Astrocyte of the hippocampus (primary cell): ENCODE measurements at regions not wholly inside any gene's neighbourhood (a gene's known extent, or its start where the extent isn't known, plus 50 kb on each side); places are given as distances from the start of the nearest gene placed in this dataset.
"Not testable (repeated sequence)": the region's sequence is repeated elsewhere in the genome, so short reads cannot be mapped to it uniquely, and the experiment has no call there.

ENCODE experiments used
- DNase-seq: peaks from one replicate; pipeline ENCODE4 v3.0.0; 2011; ENCODE audit warnings: low read depth, low spot score

GRCh38 chr16:80915079-80915450, 91.6 kb downstream of the CMC2 start:
- no peak for DNase-seq

DNA sequence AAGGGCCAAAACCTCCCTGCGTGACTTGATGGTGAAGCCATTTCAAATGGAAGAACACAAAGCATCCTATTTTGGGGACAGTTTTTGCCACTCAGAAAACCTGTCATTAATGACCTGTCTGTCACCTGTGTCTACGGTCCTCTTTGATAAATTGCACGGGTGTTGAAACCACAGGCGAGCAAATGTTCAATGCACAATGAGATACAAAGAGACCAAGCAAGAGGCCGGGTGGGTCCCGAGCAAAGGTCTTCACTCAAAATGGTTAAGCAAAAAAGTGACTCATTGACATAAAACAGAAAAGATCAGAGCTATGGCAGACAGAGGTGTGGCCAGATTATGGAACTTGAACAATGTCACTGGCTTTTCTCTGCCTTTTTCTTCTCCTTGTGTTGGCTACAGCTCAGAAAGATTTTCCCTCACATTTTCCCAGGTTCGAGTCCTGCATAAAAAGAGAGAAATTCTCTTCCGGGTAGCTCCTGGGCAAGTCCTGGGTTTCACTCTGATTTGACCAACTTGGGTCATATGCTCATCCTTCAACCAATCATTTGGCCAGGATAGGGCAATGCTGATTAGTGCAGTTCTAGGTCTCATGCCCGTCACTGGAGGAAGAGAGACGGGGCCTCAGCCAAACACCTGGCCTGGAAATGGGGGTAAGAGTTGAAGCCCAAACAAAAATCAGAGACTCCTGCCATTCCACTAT, 92.2 kb downstream of the CMC2 start:
- no peak for DNase-seq

DNA sequence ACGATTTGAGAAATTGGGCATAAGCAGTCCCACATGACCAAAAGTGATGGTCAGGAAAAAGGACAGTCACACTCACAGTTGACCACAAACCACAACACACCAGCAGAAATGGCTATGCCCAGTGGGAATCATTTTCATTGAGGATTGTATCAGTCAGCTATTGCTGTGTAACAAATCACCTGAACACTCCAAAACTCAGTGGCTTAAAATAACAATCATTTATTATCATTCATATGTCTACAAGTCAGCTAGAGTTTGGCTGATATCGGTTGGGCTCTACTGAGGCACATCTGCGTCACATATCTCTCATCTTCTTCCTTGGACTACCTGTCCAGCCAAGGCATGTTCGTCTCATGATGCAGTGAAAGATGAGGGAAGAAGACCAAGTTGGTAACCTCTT, 93.3 kb downstream of the CMC2 start:
- DNase-seq: no peak

DNA sequence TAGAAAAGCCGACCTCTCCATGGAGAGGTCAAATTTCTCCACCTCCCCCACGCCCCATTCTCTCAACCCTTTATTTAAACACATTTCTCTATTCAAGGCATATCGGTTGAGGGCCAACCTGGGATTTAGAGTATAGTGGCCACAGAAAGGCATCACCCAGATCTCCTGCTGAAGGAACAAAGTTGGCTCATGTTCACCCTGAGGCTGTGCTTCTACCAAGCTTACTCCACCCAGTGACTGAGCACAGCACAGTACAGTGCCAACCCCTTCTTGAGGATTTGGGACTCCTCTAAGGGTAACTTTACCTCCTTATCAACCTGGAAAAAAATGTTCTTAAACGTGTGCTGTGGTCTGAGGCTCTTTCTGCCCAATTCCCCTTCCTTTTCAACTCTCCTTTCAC, 94.0 kb downstream of the CMC2 start:
- DNase-seq: no peak

- DNase-seq: no peak
Observed at GRCh38 chr16:80910434-80910833, 96.3 kb downstream of the CMC2 start.

GRCh38 chr16:80909720-80910119, 97.0 kb downstream of the CMC2 start:
- DNase-seq: no peak

- DNase-seq: not testable (repeated sequence)
Observed at GRCh38 chr16:80906169-80906568, 100.5 kb downstream of the CMC2 start.

GRCh38 chr16:80903616-80904015, 99.2 kb upstream of the CDYL2 start:
- no peak for DNase-seq

- no peak for DNase-seq
Observed at GRCh38 chr16:80902306-80903110, 98.1 kb upstream of the CDYL2 start.

GRCh38 chr16:80900593-80900954, 96.2 kb upstream of the CDYL2 start:
- no peak for DNase-seq

GRCh38 chr16:80899809-80900592, 95.6 kb upstream of the CDYL2 start:
- peak; percentile 94 for DNase-seq

GRCh38 chr16:80896776-80897175, 92.4 kb upstream of the CDYL2 start:
- DNase-seq: no peak

DNA sequence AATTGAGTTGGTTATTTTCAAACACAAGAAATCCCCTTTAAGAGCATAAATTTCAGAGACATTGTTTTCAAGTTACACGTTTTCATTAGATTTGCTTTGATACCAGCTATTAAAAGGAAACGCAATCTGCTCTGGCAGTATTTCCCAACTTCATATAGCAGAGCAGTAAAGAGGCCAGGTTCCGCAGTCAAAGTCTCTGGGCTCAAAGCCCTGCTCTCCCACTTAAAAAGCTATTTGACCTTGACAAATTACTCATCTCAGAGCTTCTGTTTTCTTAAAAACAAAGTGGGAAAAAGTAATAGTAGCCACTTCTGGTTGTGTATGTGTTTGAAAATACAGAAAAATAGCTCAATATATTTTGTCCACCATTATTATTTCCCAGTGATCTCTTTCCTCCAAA, 89.7 kb upstream of the CDYL2 start:
- DNase-seq: no peak

- no peak for DNase-seq
Observed at GRCh38 chr16:80893686-80894085, 89.3 kb upstream of the CDYL2 start.

DNA sequence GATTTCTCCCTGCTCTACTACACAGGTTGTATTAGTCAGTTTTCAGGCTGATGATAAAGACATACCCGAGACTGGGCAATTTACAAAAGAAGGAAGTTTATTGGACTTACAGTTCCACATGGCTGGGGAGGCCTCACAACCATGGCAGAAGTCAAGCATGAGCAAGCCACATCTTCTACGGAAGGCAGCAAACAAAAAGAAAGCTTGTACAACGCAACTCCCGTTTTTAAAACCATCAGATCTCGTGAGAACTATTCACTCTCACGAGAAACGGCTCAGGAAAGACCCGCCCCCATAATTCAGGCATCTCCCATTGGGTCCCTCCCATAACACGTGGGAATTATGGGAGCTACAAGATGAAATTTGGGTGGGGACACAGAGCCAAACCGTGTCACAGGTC, 88.0 kb upstream of the CDYL2 start:
- DNase-seq: not testable (repeated sequence)

DNA sequence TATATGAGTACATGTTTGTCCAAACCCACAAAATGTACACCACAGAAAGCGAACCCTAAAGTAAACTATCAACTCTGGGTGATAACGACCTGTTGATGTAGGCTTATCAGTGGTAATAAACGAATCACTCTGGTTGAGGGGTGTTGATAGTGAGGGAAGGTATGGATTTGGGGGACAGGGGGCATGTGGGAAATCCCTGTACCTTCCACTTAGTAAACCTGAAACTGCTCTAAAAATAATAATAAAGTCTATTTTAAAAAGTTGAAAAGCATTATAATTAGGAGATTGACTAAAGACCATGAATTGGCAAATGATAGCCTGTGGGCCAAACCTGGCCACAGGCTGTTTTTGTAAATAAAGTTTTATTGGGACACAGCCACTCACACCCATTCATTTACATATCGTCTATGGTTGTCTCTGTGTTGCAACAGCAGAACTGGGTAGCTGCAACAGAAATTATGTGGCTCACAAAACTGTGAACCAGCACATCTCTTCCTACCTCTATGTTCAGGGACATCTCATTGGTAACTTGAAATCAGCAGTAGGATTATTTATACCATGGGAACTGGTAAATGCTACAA, 85.5 kb upstream of the CDYL2 start:
- DNase-seq: no peak

GRCh38 chr16:80887062-80887461, 82.7 kb upstream of the CDYL2 start:
- DNase-seq: no peak

DNA sequence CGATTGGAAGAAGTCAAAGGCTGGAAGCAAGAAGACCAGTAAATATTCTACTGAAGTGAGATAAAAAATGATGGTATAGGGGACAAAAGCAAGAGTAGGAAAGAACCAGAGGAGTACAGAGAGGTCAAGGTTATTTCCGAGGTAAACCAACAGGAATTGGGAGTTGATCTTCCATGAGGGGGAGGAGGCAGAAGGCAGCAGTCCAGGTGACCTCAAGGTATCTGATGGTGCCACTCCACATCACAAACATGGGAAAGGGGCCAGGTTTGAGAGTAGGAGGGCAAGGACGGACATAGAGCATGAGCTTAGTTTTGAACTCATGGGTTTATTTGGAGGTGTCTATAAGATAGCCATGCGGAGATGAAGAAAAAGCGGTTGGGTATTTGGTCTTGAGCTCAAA, 79.4 kb upstream of the CDYL2 start:
- DNase-seq: no peak

DNA sequence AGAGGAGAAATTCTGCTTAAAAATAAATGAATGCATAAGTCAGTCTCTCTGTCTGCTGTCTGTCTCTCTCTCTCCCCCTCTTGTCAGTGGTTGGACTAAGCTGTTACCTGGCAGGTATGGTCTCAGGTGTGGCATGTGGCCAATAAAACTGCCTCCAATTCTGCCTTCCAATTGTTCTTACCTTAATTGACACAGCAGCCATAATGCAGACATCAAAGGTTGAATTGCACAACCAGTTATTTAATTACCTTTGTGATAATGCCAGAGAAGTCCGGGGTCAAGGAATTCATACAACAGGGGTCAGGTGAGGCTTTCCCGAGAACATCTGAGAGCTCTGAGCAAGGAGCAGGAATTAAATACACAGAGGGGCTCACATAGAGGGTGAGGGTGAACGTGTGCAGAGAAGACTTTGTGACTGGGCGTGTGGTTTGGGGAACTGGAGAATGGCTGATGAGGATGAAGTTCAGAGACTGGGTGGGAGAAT, 78.8 kb upstream of the CDYL2 start:
- no peak for DNase-seq

DNA sequence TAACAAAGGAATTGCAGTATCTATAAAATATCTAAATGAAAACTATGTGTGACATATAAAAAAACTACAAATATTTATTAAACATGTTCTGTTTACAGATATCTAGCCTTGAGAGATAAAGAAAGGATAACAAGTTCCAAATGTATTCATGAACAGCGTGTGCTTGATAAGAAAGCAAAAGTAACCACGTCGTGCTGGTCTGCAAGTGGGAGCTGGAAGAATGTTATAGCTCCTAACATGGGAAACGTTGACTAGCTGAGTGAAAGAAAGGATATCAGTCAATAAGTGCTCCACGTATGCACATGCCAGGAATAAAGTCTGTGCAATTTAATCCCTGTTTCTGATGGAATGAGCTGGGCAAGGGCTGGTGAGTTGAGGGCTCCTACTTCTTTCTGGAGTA, 71.2 kb upstream of the CDYL2 start:
- DNase-seq: no peak

GRCh38 chr16:80874925-80875324, 70.5 kb upstream of the CDYL2 start:
- no peak for DNase-seq

- no peak for DNase-seq
Observed at GRCh38 chr16:80862160-80862705, 57.8 kb upstream of the CDYL2 start.
